ENCODE measurements at regions not wholly inside any gene's neighbourhood (a gene's known extent, or its start where the extent isn't known, plus 50 kb on each side); places are given as distances from the start of the nearest gene placed in this dataset.
"Not testable (repeated sequence)": the region's sequence is repeated elsewhere in the genome, so short reads cannot be mapped to it uniquely, and the experiment has no call there.

GRCh38 chr16:6837722-6838121 is 494.9 kb upstream of the RBFOX1 start:
- DNase-seq = no peak

- DNase-seq = no peak
These were observed 495.9 kb upstream of the RBFOX1 start for GRCh38 chr16:6836766-6837165.

- no peak for DNase-seq
These were observed 496.7 kb upstream of the RBFOX1 start for GRCh38 chr16:6835941-6836340.

GRCh38 chr16:6835516-6835915 is 497.1 kb upstream of the RBFOX1 start:
- DNase-seq = no peak

- DNase-seq = no peak
These were observed 504.0 kb upstream of the RBFOX1 start for GRCh38 chr16:6828690-6829089.

- no peak for DNase-seq
These were observed 504.7 kb upstream of the RBFOX1 start for GRCh38 chr16:6827931-6828330.

GRCh38 chr16:6827267-6827666 is 505.4 kb upstream of the RBFOX1 start:
- DNase-seq = no peak

GRCh38 chr16:6822041-6822440 is 510.6 kb upstream of the RBFOX1 start:
- no peak for DNase-seq

- DNase-seq = no peak
These were observed 528.2 kb upstream of the RBFOX1 start for GRCh38 chr16:6804461-6804860.

- no peak for DNase-seq
These were observed 529.5 kb upstream of the RBFOX1 start for GRCh38 chr16:6803176-6803575.

- DNase-seq = no peak
These were observed 535.4 kb upstream of the RBFOX1 start for GRCh38 chr16:6797223-6797622.

GRCh38 chr16:6777624-6778023 is 555.0 kb upstream of the RBFOX1 start:
- DNase-seq = no peak

- no peak for DNase-seq
These were observed 556.9 kb upstream of the RBFOX1 start for GRCh38 chr16:6775712-6776111.

GRCh38 chr16:6771956-6772355 is 560.7 kb upstream of the RBFOX1 start:
- no peak for DNase-seq

- DNase-seq = no peak
These were observed 579.1 kb upstream of the RBFOX1 start for GRCh38 chr16:6753553-6753952.

GRCh38 chr16:6751191-6751590 is 581.5 kb upstream of the RBFOX1 start:
- DNase-seq = no peak

GRCh38 chr16:6749698-6750097 is 582.9 kb upstream of the RBFOX1 start:
- DNase-seq = no peak

- not testable (repeated sequence) for DNase-seq
These were observed 596.3 kb upstream of the RBFOX1 start for GRCh38 chr16:6736302-6736701.

- DNase-seq = no peak
These were observed 597.0 kb upstream of the RBFOX1 start for GRCh38 chr16:6735631-6736030.

- no peak for DNase-seq
These were observed 600.5 kb upstream of the RBFOX1 start for GRCh38 chr16:6732166-6732565.

- DNase-seq = no peak
These were observed 604.3 kb upstream of the RBFOX1 start for GRCh38 chr16:6728381-6728780.

- no peak for DNase-seq
These were observed 606.0 kb upstream of the RBFOX1 start for GRCh38 chr16:6726621-6727020.

GRCh38 chr16:6725634-6726331 is 606.9 kb upstream of the RBFOX1 start:
- DNase-seq = no peak

GRCh38 chr16:6725206-6725605 is 607.4 kb upstream of the RBFOX1 start:
- DNase-seq = not testable (repeated sequence)

- DNase-seq = no peak
These were observed 609.9 kb upstream of the RBFOX1 start for GRCh38 chr16:6722786-6723185.

Data from right hindlimb (tissue), 1 donor.